ENCODE measurements at regions not wholly inside any gene's neighbourhood (a gene's known extent, or its start where the extent isn't known, plus 50 kb on each side); places are given as distances from the start of the nearest gene placed in this dataset.
A peak's percentile ranks its signal among the peaks of the same experiment; 100 is the strongest.
"Not testable (repeated sequence)": the region's sequence is repeated elsewhere in the genome, so short reads cannot be mapped to it uniquely, and the experiment has no call there.

- no peak for DNase-seq (ENCODE audit: low read depth)
These were observed 1310.8 kb upstream of the CHAC2 start for GRCh38 chr2:52456561-52457377.

DNA sequence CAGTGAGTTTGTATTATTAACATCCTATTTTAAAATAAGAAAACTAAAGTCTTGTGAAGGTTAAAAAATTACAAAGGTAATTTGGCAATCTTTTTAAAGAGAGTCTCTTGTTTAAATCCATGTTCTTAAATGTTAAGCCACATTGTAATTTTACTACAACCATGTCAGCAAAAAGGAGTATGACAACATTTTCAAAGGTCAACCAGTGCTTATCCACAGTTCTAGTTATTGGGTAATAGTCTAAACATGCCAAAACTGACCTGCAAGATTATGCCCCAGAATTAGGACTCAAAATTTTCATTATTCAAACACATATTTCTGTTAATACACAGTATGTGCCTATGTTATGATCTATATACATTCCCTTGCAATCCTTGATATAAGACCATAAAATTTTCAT is 1312.6 kb upstream of the CHAC2 start:
- DNase-seq (ENCODE audit: low read depth) = no peak

DNA sequence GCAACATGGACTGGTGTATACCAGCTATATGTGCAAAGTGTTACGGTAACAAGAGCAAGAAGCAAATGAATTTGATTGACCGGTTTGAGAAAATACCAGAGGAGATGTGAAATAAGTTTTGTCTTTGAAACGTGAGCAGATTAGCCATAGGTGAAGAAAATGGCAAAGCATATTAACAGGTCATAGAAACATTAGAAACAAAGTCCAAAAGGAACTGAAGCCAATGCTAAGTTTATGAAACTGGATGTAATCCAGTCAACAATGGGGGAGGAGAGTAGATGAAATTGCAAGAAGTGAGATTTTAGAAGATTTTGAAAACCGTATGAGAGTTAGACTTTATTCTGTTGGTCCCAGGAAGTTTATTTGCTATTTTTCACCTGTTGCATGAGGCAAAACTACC is 1315.4 kb upstream of the CHAC2 start:
- no peak for DNase-seq (ENCODE audit: low read depth)

GRCh38 chr2:52445686-52446085 is 1321.9 kb upstream of the CHAC2 start:
- DNase-seq (ENCODE audit: low read depth) = no peak

- no peak for DNase-seq (ENCODE audit: low read depth)
These were observed 1336.2 kb upstream of the CHAC2 start for GRCh38 chr2:52431352-52431760.

GRCh38 chr2:52429740-52430139 is 1337.9 kb upstream of the CHAC2 start:
- peak; percentile 14 for DNase-seq (ENCODE audit: low read depth)

DNA sequence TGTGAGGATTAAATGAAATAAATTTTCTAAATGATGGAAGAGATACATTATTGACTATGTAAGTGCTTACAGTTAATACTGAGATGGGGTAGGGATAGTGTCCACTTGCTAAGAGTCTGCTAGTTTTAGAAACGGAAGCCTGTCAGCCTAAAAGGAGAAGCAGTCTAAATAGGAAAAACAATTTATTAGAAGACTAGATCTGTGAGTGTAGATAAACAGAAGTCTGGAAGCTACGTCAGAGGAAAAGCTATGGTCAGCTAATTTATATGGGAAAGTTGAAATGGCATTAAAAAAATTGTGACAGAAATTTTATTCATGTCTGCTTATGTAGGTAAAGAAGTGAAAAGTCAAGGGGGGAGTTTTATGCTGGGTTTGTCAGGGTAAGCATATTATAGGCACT is 1338.4 kb upstream of the CHAC2 start:
- DNase-seq (ENCODE audit: low read depth) = no peak

DNA sequence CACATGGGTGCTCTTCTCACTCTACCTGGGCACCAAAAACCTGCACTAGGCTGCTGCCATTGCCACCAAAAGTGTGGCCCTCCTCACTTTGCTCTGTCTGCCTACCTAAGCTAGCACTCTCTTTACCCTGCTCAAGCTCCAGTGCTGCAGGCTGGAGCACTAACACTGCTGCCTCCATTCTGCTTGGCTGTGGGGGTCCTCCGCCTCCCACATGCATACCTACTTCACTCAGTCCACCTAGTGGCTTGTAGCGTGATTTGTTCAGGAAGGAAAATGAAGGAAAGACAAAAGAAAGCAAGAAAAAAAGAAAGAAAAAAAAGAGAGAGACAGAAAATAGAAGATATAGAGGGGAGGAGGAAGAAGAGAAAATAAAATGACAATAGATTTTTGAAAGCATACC is 1339.4 kb upstream of the CHAC2 start:
- no peak for DNase-seq (ENCODE audit: low read depth)

DNA sequence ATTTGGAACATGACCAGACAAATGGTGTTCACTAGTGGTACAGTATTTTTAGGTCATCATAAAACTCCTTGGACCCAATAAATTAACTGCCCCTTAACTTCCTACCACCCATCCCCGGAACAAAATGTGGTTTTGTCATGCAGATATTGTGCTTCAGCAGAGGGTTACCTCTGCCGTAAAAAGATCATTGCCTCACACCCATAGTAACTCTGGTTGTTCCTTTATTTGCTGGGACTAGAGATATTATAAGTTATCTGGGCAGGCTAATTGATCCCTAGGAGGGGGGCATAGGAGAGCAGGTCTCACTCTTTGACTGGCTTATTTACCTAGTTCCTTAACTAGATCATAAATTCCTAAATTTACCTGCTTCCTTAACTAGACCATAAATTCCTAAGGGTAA is 1343.9 kb upstream of the CHAC2 start:
- no peak for DNase-seq (ENCODE audit: low read depth)

- no peak for DNase-seq (ENCODE audit: low read depth)
These were observed 1344.5 kb upstream of the CHAC2 start for GRCh38 chr2:52423111-52423510.

DNA sequence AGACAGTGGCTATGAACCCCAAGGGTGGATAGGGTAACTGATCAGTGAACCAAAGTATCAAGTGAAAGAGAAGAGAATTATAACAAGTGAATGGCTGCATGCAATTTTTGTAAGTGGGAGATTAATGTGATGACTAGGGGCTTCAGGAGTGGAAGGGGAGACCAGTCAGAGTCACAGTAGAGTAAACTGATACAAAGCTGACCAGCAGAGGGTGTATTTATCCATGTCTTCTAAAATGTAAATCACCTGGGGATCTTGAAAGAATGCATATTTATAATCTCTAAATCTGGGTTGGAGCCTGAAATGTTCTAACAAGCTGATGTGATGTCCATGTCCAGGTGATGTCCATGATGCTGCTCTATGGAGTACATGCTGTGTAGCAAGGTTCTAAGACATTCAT is 1351.3 kb upstream of the CHAC2 start:
- DNase-seq (ENCODE audit: low read depth) = no peak

GRCh38 chr2:52414561-52415295 is 1352.9 kb upstream of the CHAC2 start:
- DNase-seq (ENCODE audit: low read depth) = peak; percentile 17

- not testable (repeated sequence) for DNase-seq (ENCODE audit: low read depth)
These were observed 1358.1 kb upstream of the CHAC2 start for GRCh38 chr2:52409308-52410118.

- no peak for DNase-seq (ENCODE audit: low read depth)
These were observed 1361.6 kb upstream of the CHAC2 start for GRCh38 chr2:52405980-52406379.

GRCh38 chr2:52404866-52405265 is 1362.7 kb upstream of the CHAC2 start:
- peak; percentile 16 for DNase-seq (ENCODE audit: low read depth)

- no peak for DNase-seq (ENCODE audit: low read depth)
These were observed 1363.6 kb upstream of the CHAC2 start for GRCh38 chr2:52404046-52404445.

DNA sequence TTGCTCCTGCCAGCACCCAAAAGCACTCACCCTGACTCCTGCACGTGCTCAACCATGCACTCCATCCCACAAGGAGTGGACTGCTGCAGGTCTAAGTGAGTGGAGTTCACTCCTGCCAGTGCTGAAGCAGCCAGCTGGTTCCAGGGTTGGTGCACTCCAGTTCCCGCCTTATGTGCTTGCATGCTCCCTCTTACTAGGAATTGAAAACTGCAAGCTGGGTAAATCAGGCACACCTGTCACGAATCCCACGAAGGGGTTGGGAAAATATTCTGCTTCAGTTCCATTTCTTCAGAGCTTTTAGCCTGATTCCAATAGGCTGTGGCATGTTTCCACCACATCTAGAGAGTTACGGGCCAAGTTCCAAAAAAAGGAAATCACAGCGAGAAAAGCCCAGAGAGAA is 1365.5 kb upstream of the CHAC2 start:
- DNase-seq (ENCODE audit: low read depth) = no peak

DNA sequence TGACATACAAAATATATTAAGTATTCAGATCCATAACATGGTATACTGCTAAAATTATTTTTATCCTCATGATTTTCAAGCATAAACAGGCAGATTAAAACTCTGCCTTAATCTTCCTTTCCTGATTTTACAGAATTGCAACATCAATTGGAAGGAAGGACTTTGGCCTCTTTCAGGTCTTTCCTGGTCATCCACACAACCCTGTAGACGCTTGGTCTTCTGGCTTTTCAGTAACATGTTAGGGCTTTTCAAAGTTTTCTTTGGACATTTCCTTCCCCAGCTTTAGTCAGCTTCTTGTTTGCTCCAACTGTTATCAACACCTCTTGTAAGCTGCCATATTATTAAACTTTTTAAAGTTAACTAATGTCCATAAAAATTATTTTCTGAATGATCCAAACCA is 1364.9 kb upstream of the NRXN1 start:
- DNase-seq (ENCODE audit: low read depth) = no peak

DNA sequence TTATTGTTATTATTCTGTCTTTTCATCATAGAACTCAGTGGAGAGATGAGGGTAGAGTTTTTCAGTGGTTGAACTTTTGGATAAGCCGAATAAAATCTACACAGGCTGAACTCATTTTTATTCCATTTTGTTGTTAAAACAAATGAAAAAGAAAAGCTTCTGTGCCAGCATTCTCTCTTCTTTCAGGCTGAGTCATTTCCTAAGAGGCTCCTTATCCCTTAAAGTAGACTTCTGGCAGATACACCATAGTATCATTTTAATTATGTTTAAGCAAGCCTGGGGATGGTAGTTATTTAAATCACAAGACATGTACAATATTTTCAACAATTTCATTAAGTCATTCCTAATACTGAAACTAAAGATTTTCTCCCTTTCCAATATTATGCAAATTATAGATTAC is 1364.0 kb upstream of the NRXN1 start:
- peak; percentile 64 for DNase-seq (ENCODE audit: low read depth)

DNA sequence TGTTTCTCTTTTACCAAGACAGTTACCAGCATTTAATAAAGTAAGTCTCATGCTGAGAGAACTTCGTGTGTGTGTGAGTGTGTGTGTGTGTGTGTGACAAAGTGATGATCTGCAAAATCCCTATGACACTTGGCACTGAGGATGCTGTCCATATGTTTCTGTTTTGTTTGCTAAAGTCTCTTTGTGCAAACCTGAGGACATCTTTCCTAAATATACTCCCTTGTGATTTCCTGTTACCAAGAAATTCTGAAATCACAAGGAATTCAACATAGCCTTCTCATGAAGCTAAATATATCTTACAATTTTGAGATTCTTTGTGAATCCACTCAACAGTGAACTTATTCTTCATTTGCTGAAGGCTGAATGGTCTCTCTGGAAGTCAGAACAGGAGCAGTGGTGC is 1359.7 kb upstream of the NRXN1 start:
- DNase-seq (ENCODE audit: low read depth) = peak; percentile 84

DNA sequence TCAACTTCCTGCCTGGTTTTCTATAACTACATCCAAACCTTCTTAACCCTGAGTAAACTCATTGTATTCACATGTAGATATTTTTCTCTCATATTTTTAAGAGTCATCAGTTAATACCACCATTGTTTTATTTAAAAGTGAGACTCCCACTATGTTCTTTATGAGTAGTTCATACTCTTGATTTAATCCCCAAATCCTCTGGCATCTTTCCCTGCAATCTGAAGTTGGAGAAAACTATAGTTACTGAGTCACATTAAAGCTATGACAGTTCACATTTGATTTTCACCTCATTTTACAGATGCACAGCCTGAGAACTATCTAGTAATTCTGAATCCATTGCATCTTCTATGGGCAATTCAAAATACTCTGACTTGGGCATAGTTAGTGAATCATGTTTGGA is 1358.7 kb upstream of the NRXN1 start:
- no peak for DNase-seq (ENCODE audit: low read depth)

DNA sequence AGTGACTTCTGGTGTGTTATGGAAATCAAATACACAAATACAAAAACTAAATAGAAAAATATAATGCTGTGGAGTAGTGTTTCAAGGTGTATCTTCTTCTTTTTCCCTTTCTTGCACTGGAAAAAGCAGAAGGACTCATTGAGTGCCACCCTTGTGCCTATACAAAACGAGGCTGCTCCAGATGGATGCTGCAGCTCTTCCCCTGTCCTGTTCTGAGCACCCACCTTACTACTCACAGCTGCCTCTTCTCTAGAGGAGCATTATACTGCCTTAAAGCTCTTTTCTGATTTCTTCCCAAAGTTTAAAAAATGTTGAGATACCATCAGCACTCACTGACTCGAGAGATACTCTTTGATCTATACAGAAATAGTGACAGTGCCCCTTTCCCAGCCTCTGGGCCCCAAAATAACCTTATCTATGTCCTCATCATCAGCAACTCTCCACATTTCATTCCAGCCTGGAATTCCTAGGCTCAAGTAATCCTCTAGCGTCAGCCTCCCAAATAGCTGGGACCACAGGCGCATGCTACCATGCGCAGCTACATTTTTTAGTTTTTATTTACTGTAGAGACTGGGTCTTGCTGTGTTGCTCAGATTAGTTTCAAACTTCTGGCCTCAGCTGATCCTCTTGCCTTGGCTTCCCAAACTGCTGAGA is 1356.1 kb upstream of the NRXN1 start:
- no peak for DNase-seq (ENCODE audit: low read depth)
